ENCODE measurements at regions not wholly inside any gene's neighbourhood (a gene's known extent, or its start where the extent isn't known, plus 50 kb on each side); places are given as distances from the start of the nearest gene placed in this dataset.

- TF ChIP-seq TAF1 (IDR thresholded peaks at IDR 0.05; ENCODE audit: low read depth) = no peak
- no peak for TF ChIP-seq TCF12 (IDR thresholded peaks at IDR 0.05; ENCODE audit: low read depth)
- TF ChIP-seq CEBPB (IDR thresholded peaks at IDR 0.05) = no peak
- no peak for TF ChIP-seq NFIC (IDR thresholded peaks at IDR 0.05)
- no peak for TF ChIP-seq TEAD4 (IDR thresholded peaks at IDR 0.05)
- TF ChIP-seq REST (IDR thresholded peaks at IDR 0.05; ENCODE audit: low read depth) = no peak
- no peak for TF ChIP-seq USF1 (IDR thresholded peaks at IDR 0.05)
- no peak for TF ChIP-seq EP300 (IDR thresholded peaks at IDR 0.05; ENCODE audit: borderline replicate concordance)
- no peak for TF ChIP-seq MAX (IDR thresholded peaks at IDR 0.05)
- TF ChIP-seq RAD21 (IDR thresholded peaks at IDR 0.05; ENCODE audit: low read depth) = no peak
- no peak for TF ChIP-seq ZBTB7A (IDR thresholded peaks at IDR 0.05; ENCODE audit: low read depth)
- TF ChIP-seq CREB1 (IDR thresholded peaks at IDR 0.05; ENCODE audit: low read depth) = no peak
- TF ChIP-seq YY1 (IDR thresholded peaks at IDR 0.05; ENCODE audit: low read depth) = no peak
Measured at GRCh38 chr11:116427337-116427902, 345.4 kb downstream of the BUD13 start.

Data from Ishikawa (cell line).